ENCODE measurements at regions not wholly inside any gene's neighbourhood (a gene's known extent, or its start where the extent isn't known, plus 50 kb on each side); places are given as distances from the start of the nearest gene placed in this dataset.
A peak's percentile ranks its signal among the peaks of the same experiment; 100 is the strongest.

- H3K4me3 ChIP-seq (ENCODE audit: low read depth, low read length): no peak overlapping the region
- no peak for DNase-seq (ENCODE audit: low read depth)
- TF ChIP-seq CTCF (IDR thresholded peaks at IDR 0.05; ENCODE audit: insufficient read depth, low read length): no peak
Observed at GRCh38 chr1:193524616-193525015, 338.2 kb upstream of the B3GALT2 start.

- DNase-seq (ENCODE audit: low read depth): no peak
- H3K4me3 ChIP-seq (ENCODE audit: low read depth, low read length): no peak overlapping the region
- no peak for TF ChIP-seq CTCF (IDR thresholded peaks at IDR 0.05; ENCODE audit: insufficient read depth, low read length)
Observed at GRCh38 chr1:193524021-193524420, 337.6 kb upstream of the B3GALT2 start.

GRCh38 chr1:193520472-193520871, 334.1 kb upstream of the B3GALT2 start:
- H3K4me3 ChIP-seq (ENCODE audit: low read depth, low read length): no peak overlapping the region
- TF ChIP-seq CTCF (IDR thresholded peaks at IDR 0.05; ENCODE audit: insufficient read depth, low read length): no peak
- no peak for DNase-seq (ENCODE audit: low read depth)

- no peak overlapping the region for H3K4me3 ChIP-seq (ENCODE audit: low read depth, low read length)
- peak; percentile 1 for DNase-seq (ENCODE audit: low read depth)
- no peak for TF ChIP-seq CTCF (IDR thresholded peaks at IDR 0.05; ENCODE audit: insufficient read depth, low read length)
Observed at GRCh38 chr1:193519922-193520321, 333.5 kb upstream of the B3GALT2 start.

- TF ChIP-seq CTCF (IDR thresholded peaks at IDR 0.05; ENCODE audit: insufficient read depth, low read length): no peak
- H3K4me3 ChIP-seq (ENCODE audit: low read depth, low read length): no peak overlapping the region
- no peak for DNase-seq (ENCODE audit: low read depth)
Observed at GRCh38 chr1:193516755-193517388, 330.5 kb upstream of the B3GALT2 start.

- no peak for DNase-seq (ENCODE audit: low read depth)
- TF ChIP-seq CTCF (IDR thresholded peaks at IDR 0.05; ENCODE audit: insufficient read depth, low read length): no peak
- H3K4me3 ChIP-seq (ENCODE audit: low read depth, low read length): no peak overlapping the region
Observed at GRCh38 chr1:193514397-193514796, 328.0 kb upstream of the B3GALT2 start.

- TF ChIP-seq CTCF (IDR thresholded peaks at IDR 0.05; ENCODE audit: insufficient read depth, low read length): no peak
- H3K4me3 ChIP-seq (ENCODE audit: low read depth, low read length): no peak overlapping the region
- no peak for DNase-seq (ENCODE audit: low read depth)
Observed at GRCh38 chr1:193513032-193513431, 326.6 kb upstream of the B3GALT2 start.
